ENCODE measurements at regions not wholly inside any gene's neighbourhood (a gene's known extent, or its start where the extent isn't known, plus 50 kb on each side); places are given as distances from the start of the nearest gene placed in this dataset.
"Not testable (repeated sequence)": the region's sequence is repeated elsewhere in the genome, so short reads cannot be mapped to it uniquely, and the experiment has no call there.

DNA sequence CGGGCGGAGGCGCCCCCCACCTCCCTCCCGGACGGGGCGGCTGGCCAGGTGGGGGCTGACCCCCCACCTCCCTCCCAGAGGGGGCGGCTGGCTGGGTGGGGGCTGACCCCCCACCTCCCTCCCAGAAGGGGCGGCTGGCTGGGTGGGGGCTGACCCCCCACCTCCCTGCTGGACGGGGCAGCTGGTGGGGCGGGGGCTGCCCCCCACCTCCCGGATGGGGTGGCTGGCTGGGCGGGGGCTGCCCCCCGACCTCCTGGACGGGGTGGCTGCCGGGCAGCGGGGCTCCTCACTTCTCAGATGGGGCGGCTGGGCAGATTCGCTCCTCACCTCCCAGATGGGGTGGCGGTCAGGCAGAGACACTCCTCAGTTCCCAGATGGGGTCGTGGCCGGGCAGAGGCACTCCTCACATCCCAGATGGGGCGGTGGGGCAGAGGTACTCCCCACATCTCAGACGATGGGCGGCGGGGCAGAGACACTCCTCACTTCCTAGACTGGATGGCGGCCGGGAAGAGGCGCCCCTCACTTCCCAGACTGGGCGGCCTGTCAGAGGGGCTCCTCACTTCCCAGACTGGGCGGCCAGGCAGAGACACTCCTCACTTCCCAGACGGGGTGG lies 178.1 kb upstream of the CLINT1 start:
- not testable (repeated sequence) for TF ChIP-seq CTCF (conservative IDR thresholded peaks at IDR 0.05); EZH2 (IDR thresholded peaks at IDR 0.05; ENCODE audit: low read depth)
